ENCODE measurements at regions not wholly inside any gene's neighbourhood (a gene's known extent, or its start where the extent isn't known, plus 50 kb on each side); places are given as distances from the start of the nearest gene placed in this dataset.

- TF ChIP-seq, protein P1, sequence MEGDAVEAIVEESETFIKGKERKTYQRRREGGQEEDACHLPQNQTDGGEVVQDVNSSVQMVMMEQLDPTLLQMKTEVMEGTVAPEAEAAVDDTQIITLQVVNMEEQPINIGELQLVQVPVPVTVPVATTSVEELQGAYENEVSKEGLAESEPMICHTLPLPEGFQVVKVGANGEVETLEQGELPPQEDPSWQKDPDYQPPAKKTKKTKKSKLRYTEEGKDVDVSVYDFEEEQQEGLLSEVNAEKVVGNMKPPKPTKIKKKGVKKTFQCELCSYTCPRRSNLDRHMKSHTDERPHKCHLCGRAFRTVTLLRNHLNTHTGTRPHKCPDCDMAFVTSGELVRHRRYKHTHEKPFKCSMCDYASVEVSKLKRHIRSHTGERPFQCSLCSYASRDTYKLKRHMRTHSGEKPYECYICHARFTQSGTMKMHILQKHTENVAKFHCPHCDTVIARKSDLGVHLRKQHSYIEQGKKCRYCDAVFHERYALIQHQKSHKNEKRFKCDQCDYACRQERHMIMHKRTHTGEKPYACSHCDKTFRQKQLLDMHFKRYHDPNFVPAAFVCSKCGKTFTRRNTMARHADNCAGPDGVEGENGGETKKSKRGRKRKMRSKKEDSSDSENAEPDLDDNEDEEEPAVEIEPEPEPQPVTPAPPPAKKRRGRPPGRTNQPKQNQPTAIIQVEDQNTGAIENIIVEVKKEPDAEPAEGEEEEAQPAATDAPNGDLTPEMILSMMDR (IDR thresholded peaks at IDR 0.05) = no peak
- no peak for TF ChIP-seq POLR2A (IDR thresholded peaks at IDR 0.05)
- no peak for TF ChIP-seq POLR2AphosphoS5 (IDR thresholded peaks at IDR 0.05; ENCODE audit: insufficient read depth in 1 of 2, low read depth in 1 of 2)
Observed at GRCh38 chr4:119810001-119810400, 181.4 kb upstream of the PDE5A start.

Measured in vagina (tissue), 2 donors.